ENCODE measurements at regions not wholly inside any gene's neighbourhood (a gene's known extent, or its start where the extent isn't known, plus 50 kb on each side); places are given as distances from the start of the nearest gene placed in this dataset.

- TF ChIP-seq CTCF (IDR thresholded peaks at IDR 0.05) (no peak), POLR2A (IDR thresholded peaks at IDR 0.05) (no peak)
Observed at GRCh38 chr17:71460943-71461342, 659.9 kb upstream of the SOX9 start.

All from uterus (tissue), 2 donors.